ENCODE measurements at regions not wholly inside any gene's neighbourhood (a gene's known extent, or its start where the extent isn't known, plus 50 kb on each side); places are given as distances from the start of the nearest gene placed in this dataset.

DNA sequence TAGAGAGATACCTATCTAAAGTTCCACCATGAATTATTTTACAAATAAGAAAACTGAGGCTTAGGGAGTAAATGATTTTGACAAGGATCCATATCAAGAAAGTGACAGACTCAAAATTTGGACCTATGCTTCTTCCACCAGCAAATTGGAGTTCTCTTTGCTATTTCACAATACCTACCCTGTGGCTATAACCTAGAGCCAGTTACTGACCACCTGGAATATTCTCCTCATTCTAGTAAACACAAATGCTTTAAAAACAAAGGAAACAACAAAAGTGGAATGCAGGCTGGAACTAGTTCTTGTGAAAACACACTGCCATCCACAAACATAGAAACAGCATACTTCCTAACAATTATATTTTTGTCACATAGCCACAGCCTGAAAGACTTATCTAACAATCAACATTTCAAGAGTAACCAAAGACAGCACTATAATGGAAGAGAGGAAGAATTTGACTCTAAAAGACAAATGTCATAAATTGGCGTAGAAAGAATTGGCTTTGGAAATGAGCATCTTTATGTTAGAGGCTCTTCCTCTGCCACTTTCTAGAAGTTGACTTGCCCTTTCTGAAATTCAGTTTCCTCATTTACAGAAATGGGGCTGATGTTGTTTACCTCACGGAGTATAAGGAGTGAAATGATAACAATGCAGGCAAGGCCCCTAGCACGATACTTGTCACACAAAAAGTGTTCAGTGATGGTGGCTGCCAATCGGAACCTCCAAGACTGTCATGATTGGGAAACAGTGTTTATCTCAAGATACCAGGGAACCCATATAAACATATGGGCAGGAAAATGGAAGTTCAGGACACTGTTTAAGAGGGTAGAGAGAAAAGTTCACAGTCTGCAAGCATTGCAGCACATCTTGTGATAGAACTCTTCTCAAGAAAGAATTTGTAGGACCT, 138.6 kb upstream of the LGR5 start:
- Histone ChIP-seq H3K4me1 (ENCODE audit: insufficient read depth, low read length) (no peaks in the 10 kb centered on the region), H3K4me3 (replicated peaks in 1 of 3; ENCODE audit: insufficient read depth in 1 of 3, low read depth in 2 of 3, low read length in 3 of 3) (no peak overlapping the region), H3K27me3 (ENCODE audit: control insufficient read depth in 1 of 2, insufficient read depth in 2 of 2, low read length in 2 of 2) (no peaks in the 10 kb centered on the region), H4K20me1 (ENCODE audit: insufficient read depth, low read length) (no peaks in the 10 kb centered on the region), H3K27ac (ENCODE audit: extremely low read length, insufficient read depth, low read length) (no peak overlapping the region), H3K79me2 (ENCODE audit: insufficient read depth, low read length) (no peaks in the 10 kb centered on the region), H3K9me3 (ENCODE audit: low read length) (no peaks in the 10 kb centered on the region), H2AFZ (ENCODE audit: low read length) (no peak overlapping the region), H3K4me2 (ENCODE audit: low read depth, low read length) (no peak overlapping the region), H3K36me3 (replicated peaks in 1 of 2; ENCODE audit: control insufficient read depth in 1 of 2, insufficient read depth in 2 of 2, low read length in 2 of 2) (no peaks in the 10 kb centered on the region), H3K9ac (ENCODE audit: insufficient read depth, low read depth, low read length) (no peak overlapping the region)
- ATAC-seq, result no peak
- DNase-seq (ENCODE audit: low spot score), result no peak
- in situ Hi-C loops (cut with HindIII; ENCODE audit: extremely low pct_ligation_motif_present, low pct_unique_long_range_greater_than_20kb) (no loop called here), intact Hi-C loops (cut with micrococcal nuclease; ENCODE audit: unreplicated experiment) (no loop called here)
- no TSS peak for BruUV-seq (replicated peaks)
- ChIA-PET CTCF (ENCODE audit: low intra/inter-chr PET ratio, low total read pairs) (no interaction called here), POLR2A (no interaction called here)
- TF ChIP-seq CEBPB (IDR thresholded peaks at IDR 0.05; ENCODE audit: borderline replicate concordance, low read depth, low read length), result peak; percentile 36; the same call in 1 of the 2 replicates
- no peak for TF ChIP-seq HNRNPLL (IDR thresholded peaks at IDR 0.05; ENCODE audit: low read depth, low read length, poor library complexity, severe bottlenecking)
- no peak for TF ChIP-seq POLR2AphosphoS5 (IDR thresholded peaks at IDR 0.05; ENCODE audit: low read depth, low read length)
- no peak for TF ChIP-seq ZFX (CRISPR knock-in tag; IDR thresholded peaks at IDR 0.05; ENCODE audit: low read depth)
- no peak for FAIRE-seq
- 42% methylated on average over 4 of the region's 4 CpGs for WGBS (ENCODE audit: low lambda C conversion rate)

DNA sequence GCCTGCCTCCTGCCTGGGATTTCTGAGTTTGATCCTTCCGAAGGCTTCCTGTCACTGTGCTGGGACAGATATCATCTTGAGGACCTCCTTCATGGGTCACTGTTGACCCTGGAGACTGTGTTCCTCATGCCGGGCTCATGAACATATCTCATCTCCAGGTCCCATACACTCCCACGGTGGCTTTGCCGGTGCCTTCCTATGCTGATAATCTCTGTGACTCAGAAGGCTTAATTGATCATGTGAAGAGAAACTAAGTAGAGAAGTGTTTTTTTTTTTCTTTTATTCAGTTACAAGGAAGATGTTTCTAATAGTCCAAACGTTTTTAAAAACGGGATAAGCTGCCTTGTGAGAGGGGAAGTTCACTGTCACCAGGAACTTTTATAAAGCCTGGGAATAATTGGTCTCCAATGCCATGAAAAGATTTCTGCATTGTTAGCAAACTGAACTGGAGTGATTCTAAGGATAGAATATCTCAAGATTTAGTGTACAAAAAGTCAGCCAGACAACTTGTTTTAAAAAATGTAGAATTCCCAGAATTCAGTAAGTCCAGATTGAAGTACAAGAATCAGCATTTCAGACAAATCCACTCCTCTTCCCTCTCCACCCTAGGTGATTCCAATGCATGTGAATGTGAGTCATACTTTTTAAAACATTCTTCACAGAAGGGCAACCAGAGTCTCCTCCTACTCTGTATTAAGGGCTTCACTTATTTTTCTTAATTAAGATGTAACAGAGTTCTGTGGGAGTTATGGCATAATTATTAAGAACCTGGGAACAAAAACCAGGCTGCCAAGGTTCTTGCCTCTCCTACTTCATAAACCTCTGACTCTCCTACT, 139.8 kb upstream of the LGR5 start:
- H3K36me3 ChIP-seq (replicated peaks in 1 of 2; ENCODE audit: control insufficient read depth in 1 of 2, insufficient read depth in 2 of 2, low read length in 2 of 2), result no peaks in the 10 kb centered on the region
- BruUV-seq (replicated peaks), result no TSS peak
- no peak for DNase-seq (ENCODE audit: low spot score)
- no peaks in the 10 kb centered on the region for H3K4me1 ChIP-seq (ENCODE audit: insufficient read depth, low read length)
- no peaks in the 10 kb centered on the region for H3K79me2 ChIP-seq (ENCODE audit: insufficient read depth, low read length)
- intact Hi-C loops (cut with micrococcal nuclease; ENCODE audit: unreplicated experiment) (no loop called here), in situ Hi-C loops (cut with HindIII; ENCODE audit: extremely low pct_ligation_motif_present, low pct_unique_long_range_greater_than_20kb) (no loop called here)
- WGBS (ENCODE audit: low lambda C conversion rate), result 36% methylated on average over 6 of the region's 6 CpGs
- H3K4me3 ChIP-seq (replicated peaks in 1 of 3; ENCODE audit: insufficient read depth in 1 of 3, low read depth in 2 of 3, low read length in 3 of 3), result no peak overlapping the region
- POLR2A ChIA-PET, result no interaction called here
- H3K4me2 ChIP-seq (ENCODE audit: low read depth, low read length), result no peak overlapping the region
- CTCF ChIA-PET (ENCODE audit: low intra/inter-chr PET ratio, low total read pairs), result no interaction called here
- FAIRE-seq, result no peak
- no peaks in the 10 kb centered on the region for H4K20me1 ChIP-seq (ENCODE audit: insufficient read depth, low read length)
- no peak overlapping the region for H3K27ac ChIP-seq (ENCODE audit: extremely low read length, insufficient read depth, low read length)
- H3K9me3 ChIP-seq (ENCODE audit: low read length), result no peaks in the 10 kb centered on the region
- no peak overlapping the region for H3K9ac ChIP-seq (ENCODE audit: insufficient read depth, low read depth, low read length)
- no peak overlapping the region for H2AFZ ChIP-seq (ENCODE audit: low read length)
- no peaks in the 10 kb centered on the region for H3K27me3 ChIP-seq (ENCODE audit: control insufficient read depth in 1 of 2, insufficient read depth in 2 of 2, low read length in 2 of 2)
- no peak for ATAC-seq
- no peak for TF ChIP-seq SOX6 (IDR thresholded peaks at IDR 0.05)
- no peak for TF ChIP-seq SOX6 (CRISPR knock-in tag; IDR thresholded peaks at IDR 0.05)
- TF ChIP-seq, protein P1, sequence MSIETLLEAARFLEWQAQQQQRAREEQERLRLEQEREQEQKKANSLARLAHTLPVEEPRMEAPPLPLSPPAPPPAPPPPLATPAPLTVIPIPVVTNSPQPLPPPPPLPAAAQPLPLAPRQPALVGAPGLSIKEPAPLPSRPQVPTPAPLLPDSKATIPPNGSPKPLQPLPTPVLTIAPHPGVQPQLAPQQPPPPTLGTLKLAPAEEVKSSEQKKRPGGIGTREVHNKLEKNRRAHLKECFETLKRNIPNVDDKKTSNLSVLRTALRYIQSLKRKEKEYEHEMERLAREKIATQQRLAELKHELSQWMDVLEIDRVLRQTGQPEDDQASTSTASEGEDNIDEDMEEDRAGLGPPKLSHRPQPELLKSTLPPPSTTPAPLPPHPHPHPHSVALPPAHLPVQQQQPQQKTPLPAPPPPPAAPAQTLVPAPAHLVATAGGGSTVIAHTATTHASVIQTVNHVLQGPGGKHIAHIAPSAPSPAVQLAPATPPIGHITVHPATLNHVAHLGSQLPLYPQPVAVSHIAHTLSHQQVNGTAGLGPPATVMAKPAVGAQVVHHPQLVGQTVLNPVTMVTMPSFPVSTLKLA (IDR thresholded peaks at IDR 0.05), result no peak
- TF ChIP-seq TCF12 (IDR thresholded peaks at IDR 0.05), result no peak
- TF ChIP-seq TCF12 (CRISPR knock-in tag; IDR thresholded peaks at IDR 0.05), result no peak
- no peak for TF ChIP-seq BORCS8-MEF2B (CRISPR knock-in tag; IDR thresholded peaks at IDR 0.05)
- TF ChIP-seq MZF1 (CRISPR knock-in tag; IDR thresholded peaks at IDR 0.05; ENCODE audit: borderline replicate concordance), result no peak
- TF ChIP-seq, protein P2, sequence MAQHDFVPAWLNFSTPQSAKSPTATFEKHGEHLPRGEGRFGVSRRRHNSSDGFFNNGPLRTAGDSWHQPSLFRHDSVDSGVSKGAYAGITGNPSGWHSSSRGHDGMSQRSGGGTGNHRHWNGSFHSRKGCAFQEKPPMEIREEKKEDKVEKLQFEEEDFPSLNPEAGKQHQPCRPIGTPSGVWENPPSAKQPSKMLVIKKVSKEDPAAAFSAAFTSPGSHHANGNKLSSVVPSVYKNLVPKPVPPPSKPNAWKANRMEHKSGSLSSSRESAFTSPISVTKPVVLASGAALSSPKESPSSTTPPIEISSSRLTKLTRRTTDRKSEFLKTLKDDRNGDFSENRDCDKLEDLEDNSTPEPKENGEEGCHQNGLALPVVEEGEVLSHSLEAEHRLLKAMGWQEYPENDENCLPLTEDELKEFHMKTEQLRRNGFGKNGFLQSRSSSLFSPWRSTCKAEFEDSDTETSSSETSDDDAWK (CRISPR knock-in tag; IDR thresholded peaks at IDR 0.05), result no peak
- TF ChIP-seq DNMT3B (CRISPR knock-in tag; conservative IDR thresholded peaks at IDR 0.05), result no peak
- no peak for TF ChIP-seq MLLT10 (CRISPR knock-in tag; IDR thresholded peaks at IDR 0.05)
- TF ChIP-seq ZNF264 (CRISPR knock-in tag; IDR thresholded peaks at IDR 0.05), result no peak
- no peak for TF ChIP-seq ZNF274 (CRISPR knock-in tag; IDR thresholded peaks at IDR 0.05)
